ENCODE measurements at regions not wholly inside any gene's neighbourhood (a gene's known extent, or its start where the extent isn't known, plus 50 kb on each side); places are given as distances from the start of the nearest gene placed in this dataset.

DNA sequence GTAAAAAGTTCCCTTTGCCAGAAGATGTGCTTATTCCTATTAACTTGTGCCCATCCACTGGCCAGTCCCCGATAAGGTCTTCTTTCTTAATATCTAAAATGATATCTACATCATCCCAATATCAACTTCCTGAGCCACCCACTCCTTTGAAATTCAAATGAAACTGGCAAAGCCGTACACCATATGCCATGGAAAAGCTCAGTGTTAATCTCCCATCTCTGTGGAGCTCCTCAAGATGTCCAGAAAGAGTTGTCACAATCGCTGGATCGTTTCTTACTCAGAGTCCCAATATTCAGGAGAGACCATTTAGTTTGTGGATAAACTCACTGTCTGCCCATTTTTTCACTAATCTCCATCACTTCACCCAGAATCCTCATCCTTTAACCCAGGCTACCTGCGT is 420.7 kb downstream of the NPIPA8 start:
- TF ChIP-seq, protein P1, sequence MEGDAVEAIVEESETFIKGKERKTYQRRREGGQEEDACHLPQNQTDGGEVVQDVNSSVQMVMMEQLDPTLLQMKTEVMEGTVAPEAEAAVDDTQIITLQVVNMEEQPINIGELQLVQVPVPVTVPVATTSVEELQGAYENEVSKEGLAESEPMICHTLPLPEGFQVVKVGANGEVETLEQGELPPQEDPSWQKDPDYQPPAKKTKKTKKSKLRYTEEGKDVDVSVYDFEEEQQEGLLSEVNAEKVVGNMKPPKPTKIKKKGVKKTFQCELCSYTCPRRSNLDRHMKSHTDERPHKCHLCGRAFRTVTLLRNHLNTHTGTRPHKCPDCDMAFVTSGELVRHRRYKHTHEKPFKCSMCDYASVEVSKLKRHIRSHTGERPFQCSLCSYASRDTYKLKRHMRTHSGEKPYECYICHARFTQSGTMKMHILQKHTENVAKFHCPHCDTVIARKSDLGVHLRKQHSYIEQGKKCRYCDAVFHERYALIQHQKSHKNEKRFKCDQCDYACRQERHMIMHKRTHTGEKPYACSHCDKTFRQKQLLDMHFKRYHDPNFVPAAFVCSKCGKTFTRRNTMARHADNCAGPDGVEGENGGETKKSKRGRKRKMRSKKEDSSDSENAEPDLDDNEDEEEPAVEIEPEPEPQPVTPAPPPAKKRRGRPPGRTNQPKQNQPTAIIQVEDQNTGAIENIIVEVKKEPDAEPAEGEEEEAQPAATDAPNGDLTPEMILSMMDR (IDR thresholded peaks at IDR 0.05): no peak
- TF ChIP-seq POLR2A (IDR thresholded peaks at IDR 0.05; ENCODE audit: low read depth): no peak
